IPS-20b (cell line): ENCODE measurements at regions not wholly inside any gene's neighbourhood (a gene's known extent, or its start where the extent isn't known, plus 50 kb on each side); places are given as distances from the start of the nearest gene placed in this dataset.
"Not testable (repeated sequence)": the region's sequence is repeated elsewhere in the genome, so short reads cannot be mapped to it uniquely, and the experiment has no call there.

ENCODE experiments used
- H3K27ac ChIP-seq: one replicate; pipeline ENCODE4 v1.5.1; 2013; ENCODE audit warnings: low read length
- H3K27me3 ChIP-seq: 2 replicates; pipeline ENCODE4 v1.6.1; 2013; ENCODE audit warnings: mild to moderate bottlenecking, low read length, inconsistent platforms; ENCODE audit not compliant: insufficient read depth
- H3K36me3 ChIP-seq: 2 replicates; pipeline ENCODE4 v1.6.1; 2013; ENCODE audit warnings: low read depth, mild to moderate bottlenecking, inconsistent platforms, low read length, moderate library complexity; ENCODE audit not compliant: insufficient read depth
- H3K4me1 ChIP-seq: 2 replicates; pipeline ENCODE4 v1.6.1; 2013; ENCODE audit warnings: mild to moderate bottlenecking, control low read depth, inconsistent platforms, low read length, moderate library complexity; ENCODE audit not compliant: insufficient read depth
- H3K4me3 ChIP-seq: 2 replicates; pipeline ENCODE4 v1.5.1; 2013; ENCODE audit warnings: mild to moderate bottlenecking, low read length, inconsistent platforms
- H3K9ac ChIP-seq: 2 replicates; pipeline ENCODE4 v1.6.1; 2013; ENCODE audit warnings: low read depth, mild to moderate bottlenecking, inconsistent platforms, low read length, moderate library complexity
- H3K9me3 ChIP-seq: 2 replicates; pipeline ENCODE4 v1.6.1; 2013; ENCODE audit warnings: mild to moderate bottlenecking, low read depth, low read length, inconsistent platforms; ENCODE audit not compliant: insufficient read depth

DNA sequence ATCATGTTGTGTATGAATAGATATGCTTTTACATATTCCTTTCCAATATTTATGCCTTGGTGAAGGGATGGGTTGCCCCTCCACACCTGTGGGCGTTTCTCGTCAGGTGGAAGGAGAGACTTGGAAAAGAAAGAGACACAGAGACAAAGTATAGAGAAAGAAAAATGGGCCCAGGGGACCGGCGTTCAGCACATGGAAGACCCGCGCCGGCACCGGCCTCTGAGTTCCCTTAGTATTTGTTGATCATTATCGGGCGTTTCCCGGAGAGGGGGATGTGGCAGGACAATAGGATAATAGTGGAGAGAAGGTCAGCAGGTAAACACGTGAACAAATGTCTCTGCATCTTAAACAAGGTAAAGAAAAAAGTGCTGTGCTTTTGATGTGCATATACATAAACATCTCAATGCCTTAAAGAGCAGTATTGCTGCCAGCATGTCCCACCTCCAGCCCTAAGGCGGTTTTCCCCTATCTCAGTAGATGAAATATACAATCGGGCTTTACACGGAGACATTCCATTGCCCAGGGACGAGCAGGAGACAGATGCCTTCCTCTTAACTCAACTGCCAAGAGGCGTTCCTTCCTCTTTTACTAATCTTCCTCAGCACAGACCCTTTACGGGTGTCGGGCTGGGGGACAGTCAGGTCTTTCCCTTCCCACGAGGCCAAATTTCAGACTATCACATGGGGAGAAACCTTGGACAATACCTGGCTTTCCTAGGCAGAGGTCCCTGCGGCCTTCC, 188.5 kb upstream of the F9 start:
- H3K9ac ChIP-seq, result peak overlapping the region; percentile 67
- not testable (repeated sequence) for H3K4me1 ChIP-seq, H3K27ac ChIP-seq, H3K27me3 ChIP-seq, H3K36me3 ChIP-seq, H3K9me3 ChIP-seq
- peak overlapping the region; percentile 47; the same call in 1 of the 2 replicates for H3K4me3 ChIP-seq

DNA sequence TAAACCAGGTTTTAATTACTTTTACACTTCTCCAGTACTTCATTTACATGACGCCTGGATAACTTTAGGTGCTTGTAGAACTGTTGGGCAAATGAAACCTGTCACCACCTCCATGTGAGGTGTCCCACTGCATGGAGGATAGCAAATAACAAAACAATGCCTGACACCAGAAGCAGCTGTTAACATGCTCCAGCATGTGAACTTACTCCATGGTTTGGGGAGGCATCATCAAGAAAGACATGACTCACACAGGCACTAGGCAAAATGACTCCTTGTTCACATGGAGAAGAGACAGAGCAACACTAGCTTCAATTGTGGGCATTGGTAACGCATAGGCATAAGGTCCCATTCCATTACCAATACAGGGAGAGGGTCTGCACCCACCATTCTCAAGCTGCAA, 198.1 kb upstream of the F9 start:
- Histone ChIP-seq H3K9me3 (no peaks in the 10 kb centered on the region), H3K4me3 (no peak overlapping the region), H3K27me3 (no peaks in the 10 kb centered on the region), H3K36me3 (no peaks in the 10 kb centered on the region), H3K27ac (no peak overlapping the region), H3K4me1 (no peaks in the 10 kb centered on the region), H3K9ac (no peak overlapping the region)

DNA sequence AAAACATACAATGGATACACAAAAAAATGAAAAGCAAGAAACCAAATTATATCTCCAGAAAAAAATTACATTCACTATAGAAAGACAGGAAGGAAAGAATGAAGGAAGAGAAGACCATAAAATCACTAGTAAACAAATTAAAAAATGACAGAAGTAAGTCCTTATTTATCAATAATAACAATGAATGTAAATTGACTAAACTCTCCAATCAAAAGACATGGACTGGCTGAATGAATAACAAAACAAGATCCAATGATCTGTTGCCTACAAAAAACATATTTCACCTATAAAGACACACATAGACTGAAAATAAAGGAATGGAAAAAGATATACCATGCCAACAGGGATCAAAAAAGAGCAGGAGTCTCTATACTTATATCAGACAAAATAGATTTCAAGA, 203.2 kb upstream of the F9 start:
- Histone ChIP-seq H3K4me1 (no peaks in the 10 kb centered on the region), H3K9me3 (no peaks in the 10 kb centered on the region), H3K4me3 (no peak overlapping the region), H3K36me3 (no peaks in the 10 kb centered on the region), H3K27me3 (no peaks in the 10 kb centered on the region), H3K9ac (no peak overlapping the region), H3K27ac (no peak overlapping the region)

DNA sequence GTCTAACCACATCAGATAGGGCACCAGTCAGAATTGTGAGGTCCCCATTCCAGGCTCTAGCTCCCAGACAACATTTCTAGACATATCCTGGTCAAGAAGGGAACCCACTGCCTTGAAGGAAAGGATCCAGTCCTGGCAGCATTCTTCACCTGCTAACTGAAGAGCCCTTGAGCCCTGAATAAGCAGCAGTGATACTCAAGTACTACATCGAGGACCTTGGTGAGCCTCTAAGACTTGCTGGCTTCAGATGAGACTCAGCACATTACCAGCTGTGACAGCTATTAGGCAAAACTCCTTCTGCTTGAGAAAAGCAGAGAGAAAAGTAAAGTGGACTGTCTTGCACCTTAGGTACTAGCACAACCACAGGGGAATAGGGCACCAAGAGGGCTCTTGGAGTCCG, 205.8 kb upstream of the F9 start:
- Histone ChIP-seq H3K36me3 (no peaks in the 10 kb centered on the region), H3K4me3 (no peak overlapping the region), H3K27ac (no peak overlapping the region), H3K27me3 (no peaks in the 10 kb centered on the region), H3K4me1 (no peaks in the 10 kb centered on the region), H3K9me3 (no peaks in the 10 kb centered on the region), H3K9ac (no peak overlapping the region)

DNA sequence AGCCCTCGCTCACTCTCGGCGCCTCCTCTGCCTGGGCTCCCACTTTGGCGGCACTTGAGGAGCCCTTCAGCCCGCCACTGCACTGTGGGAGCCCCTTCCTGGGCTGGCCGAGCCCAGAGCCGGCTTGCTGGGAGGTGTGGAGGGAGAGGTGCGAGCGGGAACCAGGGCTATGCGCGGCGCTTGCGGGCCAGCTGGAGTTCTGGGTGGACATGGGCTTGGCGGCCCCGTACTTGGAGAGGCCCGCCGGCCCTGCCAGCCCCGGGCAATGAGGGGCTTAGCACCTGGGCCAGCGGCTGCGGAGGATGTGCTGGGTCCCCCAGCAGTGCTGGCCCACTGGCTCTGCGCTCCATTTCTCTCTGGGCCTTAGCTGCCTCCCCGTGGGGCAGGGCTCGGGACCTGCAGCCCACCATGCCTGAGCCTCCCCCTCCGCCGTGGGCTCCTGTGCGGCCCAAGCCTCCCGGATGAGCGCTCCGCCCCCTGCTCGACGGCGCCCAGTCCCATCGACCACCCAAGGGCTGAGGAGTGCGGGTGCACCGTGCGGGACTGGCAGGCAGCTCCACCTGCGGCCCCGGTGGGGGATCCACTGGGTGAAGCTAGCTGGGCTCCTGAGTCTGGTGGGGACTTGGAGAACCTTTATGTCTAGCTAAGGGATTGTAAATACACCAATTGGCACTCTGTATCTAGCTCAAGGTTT, 209.7 kb upstream of the F9 start:
- H3K4me1 ChIP-seq, H3K9me3 ChIP-seq, H3K9ac ChIP-seq, H3K4me3 ChIP-seq, H3K27me3 ChIP-seq, H3K27ac ChIP-seq, H3K36me3 ChIP-seq: not testable (repeated sequence)

DNA sequence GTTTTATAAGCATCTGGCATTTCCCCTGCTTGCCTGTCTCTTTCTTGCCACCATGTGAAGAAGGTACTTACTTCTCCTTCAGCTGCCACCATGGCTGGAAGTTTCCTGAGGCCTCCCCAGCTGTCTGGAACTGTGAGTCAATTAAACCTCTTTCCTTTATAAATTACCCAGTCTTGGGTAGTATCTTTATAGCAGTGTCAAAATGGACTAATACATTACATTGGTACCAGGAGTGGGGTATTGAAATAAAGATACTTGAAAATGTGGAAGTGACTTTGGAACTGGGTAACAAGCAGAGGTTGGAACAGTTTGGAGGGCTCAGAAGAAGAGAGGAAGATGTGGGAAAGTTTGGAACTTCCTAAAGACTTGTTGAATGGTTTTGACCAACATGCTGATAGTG, 223.9 kb upstream of the F9 start:
- H3K4me1 ChIP-seq, H3K27me3 ChIP-seq, H3K4me3 ChIP-seq, H3K36me3 ChIP-seq, H3K27ac ChIP-seq, H3K9ac ChIP-seq: not testable (repeated sequence)
- H3K9me3 ChIP-seq, result peaks cover 10% of the 10 kb centered on the region

DNA sequence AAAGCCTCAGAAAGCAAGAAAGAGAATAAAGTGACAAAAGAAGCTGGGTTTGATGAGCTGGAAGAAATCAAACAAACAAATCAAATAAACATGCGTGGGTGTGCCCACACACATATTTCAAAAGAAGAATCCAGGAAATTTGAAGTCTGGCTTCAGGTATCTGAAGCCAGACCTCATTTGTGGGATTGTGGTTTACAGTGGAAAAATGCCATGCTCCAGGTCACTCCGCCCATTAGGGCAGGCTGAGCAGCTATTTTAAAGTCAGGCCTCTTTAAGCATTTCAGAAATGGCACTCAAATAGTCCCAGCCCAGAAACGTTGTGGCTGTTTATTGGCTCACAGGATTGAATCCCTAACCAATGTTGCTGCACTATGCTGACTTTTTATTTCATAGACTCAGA, 226.1 kb upstream of the F9 start:
- no peak overlapping the region for H3K9ac ChIP-seq
- no peak overlapping the region for H3K4me3 ChIP-seq
- no peak overlapping the region for H3K27ac ChIP-seq
- H3K27me3 ChIP-seq, result no peaks in the 10 kb centered on the region
- H3K9me3 ChIP-seq, result peaks cover 10% of the 10 kb centered on the region
- no peaks in the 10 kb centered on the region for H3K36me3 ChIP-seq
- H3K4me1 ChIP-seq, result no peaks in the 10 kb centered on the region; the same call in 1 of the 2 replicates

DNA sequence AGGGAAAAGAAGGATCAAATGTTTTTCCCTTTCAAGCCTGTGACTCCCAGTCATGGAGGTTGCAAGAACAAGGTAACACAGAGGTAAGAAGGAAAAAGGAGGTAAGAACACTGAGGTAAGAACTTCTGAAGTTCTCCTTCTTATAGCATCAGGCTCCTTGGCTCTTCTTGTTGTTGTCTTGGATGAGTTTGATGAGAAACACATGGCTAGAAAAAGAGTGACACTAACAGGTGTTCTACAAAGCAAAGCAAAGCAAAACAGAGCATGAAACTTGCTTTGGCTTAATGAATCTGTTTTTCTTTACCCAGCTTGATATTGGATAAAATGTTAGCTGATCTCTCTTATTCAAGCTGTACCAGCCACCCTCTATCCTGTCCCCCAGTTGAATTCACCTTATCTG, 231.2 kb upstream of the F9 start:
- H3K27me3 ChIP-seq, result no peaks in the 10 kb centered on the region

DNA sequence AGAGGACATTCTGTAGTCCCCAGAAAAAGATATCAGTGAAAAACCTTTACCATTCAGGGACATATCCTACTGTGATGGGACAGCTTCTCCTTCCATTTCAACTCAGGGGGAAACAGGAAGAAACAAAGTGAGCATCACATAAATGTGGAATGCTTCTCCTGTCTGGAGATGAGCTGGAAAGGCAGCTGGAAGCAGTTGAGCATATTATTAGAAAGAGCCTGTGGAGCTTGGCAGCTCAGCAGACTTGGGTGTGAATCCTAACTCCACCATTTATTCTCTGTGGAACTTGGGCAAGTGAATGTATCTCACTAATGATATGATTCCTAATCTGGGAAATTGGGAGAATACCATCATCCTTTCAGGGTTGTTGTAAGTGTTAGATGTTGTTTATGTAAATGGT, 232.1 kb upstream of the F9 start:
- no peaks in the 10 kb centered on the region for H3K27me3 ChIP-seq
- no peak overlapping the region for H3K9ac ChIP-seq
- no peak overlapping the region for H3K27ac ChIP-seq
- H3K9me3 ChIP-seq, result no peaks in the 10 kb centered on the region
- H3K36me3 ChIP-seq, result no peaks in the 10 kb centered on the region
- H3K4me1 ChIP-seq, result peaks cover 2% of the 10 kb centered on the region; the same call in 1 of the 2 replicates
- no peak overlapping the region for H3K4me3 ChIP-seq

More for the DNA sequence above, 231.2 kb upstream of the F9 start:
- no peak overlapping the region for H3K4me3 ChIP-seq
- H3K36me3 ChIP-seq, result no peaks in the 10 kb centered on the region
- H3K9me3 ChIP-seq, result no peaks in the 10 kb centered on the region
- no peak overlapping the region for H3K27ac ChIP-seq
- no peak overlapping the region for H3K9ac ChIP-seq
- H3K4me1 ChIP-seq, result peaks cover 2% of the 10 kb centered on the region; the same call in 1 of the 2 replicates

DNA sequence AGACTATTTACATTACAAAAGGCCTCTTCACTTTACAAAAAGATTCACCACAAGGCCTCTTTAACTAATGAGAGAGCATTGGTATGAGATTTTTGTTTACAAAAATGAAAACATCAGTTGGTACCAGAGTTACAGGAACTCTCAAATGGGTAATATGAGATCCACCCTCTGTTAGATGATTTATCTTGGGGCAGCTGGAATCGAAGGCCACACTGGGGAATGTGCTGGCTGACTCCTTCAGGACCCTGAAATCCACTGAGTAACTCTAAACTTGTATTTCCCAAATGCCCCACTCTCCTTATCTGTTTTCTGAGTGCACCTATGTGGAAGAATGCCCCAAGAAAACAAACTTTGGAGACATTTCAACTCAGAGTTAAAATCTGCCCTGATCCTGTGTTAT, 232.9 kb upstream of the F9 start:
- Histone ChIP-seq H3K4me3 (no peak overlapping the region), H3K27me3 (no peaks in the 10 kb centered on the region), H3K36me3 (no peaks in the 10 kb centered on the region), H3K9ac (no peak overlapping the region), H3K4me1 (peaks cover 2% of the 10 kb centered on the region; the same call in 1 of the 2 replicates), H3K27ac (no peak overlapping the region), H3K9me3 (no peaks in the 10 kb centered on the region)

DNA sequence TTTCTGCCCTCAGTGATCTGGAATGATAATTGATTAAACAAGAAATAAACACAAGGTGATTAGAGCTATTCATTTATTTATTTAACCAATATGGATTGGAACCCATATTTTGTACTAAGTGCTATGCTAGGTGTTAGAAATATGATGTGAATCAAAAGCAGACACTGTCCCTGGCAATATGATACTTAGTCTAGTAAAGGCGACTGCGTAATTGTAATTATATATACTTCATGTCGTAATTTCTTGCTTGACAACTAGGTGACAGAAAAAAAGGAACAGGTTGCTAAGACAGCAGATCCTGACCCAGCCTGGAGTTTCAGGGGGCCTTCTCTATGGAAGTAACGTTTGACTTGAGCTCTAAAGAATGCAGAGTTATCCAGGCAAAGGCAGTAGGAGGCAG, 236.5 kb upstream of the F9 start:
- Histone ChIP-seq H3K9me3 (no peaks in the 10 kb centered on the region), H3K4me1 (0 out of 2 replicates have a peak, but pooled peaks cover 2% of the 10 kb centered on the region), H3K4me3 (no peak overlapping the region), H3K27ac (no peak overlapping the region), H3K27me3 (no peaks in the 10 kb centered on the region), H3K9ac (no peak overlapping the region), H3K36me3 (no peaks in the 10 kb centered on the region)

DNA sequence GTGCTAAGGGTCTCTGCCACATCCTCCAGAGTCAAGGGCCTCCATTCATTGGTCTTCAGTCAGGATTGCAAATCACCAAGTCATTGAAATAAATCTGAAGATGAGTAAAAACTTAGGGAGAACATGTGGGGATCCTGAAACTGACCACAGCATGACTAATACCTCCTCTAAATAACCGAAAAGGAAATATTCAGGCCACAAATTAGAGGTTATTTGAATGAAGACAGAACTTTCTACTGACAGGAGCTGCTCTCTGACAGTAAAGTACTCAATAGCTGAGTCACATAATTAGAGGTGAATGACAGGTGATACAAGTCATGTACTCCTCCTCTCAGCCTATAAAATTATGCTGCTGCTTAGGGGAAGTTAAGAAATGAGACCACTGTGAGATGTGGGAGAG, 240.2 kb upstream of the F9 start:
- H3K4me3 ChIP-seq, result no peak overlapping the region

More for the DNA sequence above, 240.2 kb upstream of the F9 start:
- H3K27ac ChIP-seq, result no peak overlapping the region
- no peaks in the 10 kb centered on the region for H3K36me3 ChIP-seq
- no peak overlapping the region for H3K9ac ChIP-seq
- H3K27me3 ChIP-seq, result no peaks in the 10 kb centered on the region
- H3K9me3 ChIP-seq, result no peaks in the 10 kb centered on the region
- no peaks in the 10 kb centered on the region for H3K4me1 ChIP-seq
